Tibial nerve (tissue), 4 donors: ENCODE measurements at regions not wholly inside any gene's neighbourhood (a gene's known extent, or its start where the extent isn't known, plus 50 kb on each side); places are given as distances from the start of the nearest gene placed in this dataset.

ENCODE experiments used
- EP300 ChIP-seq, 2 donors: sonication (generic); formaldehyde crosslinking; IDR thresholded peaks; one replicate each; pipeline ENCODE4 v1.6.1; 2017; ENCODE audit warnings: antibody characterized with exemption in 2 of 2, mild to moderate bottlenecking in 1 of 2
- TF ChIP-seq, protein P1 (sequence below), 5 experiments: fragments of 200-600 bp in 3 of 5; fragments of 450-650 bp in 2 of 5; sonication (generic) in 3 of 5; IDR thresholded peaks; one replicate each; pipeline ENCODE4 v1.5.1; 2016 to 2019; ENCODE audit warnings: antibody characterized with exemption in 5 of 5, mild to moderate bottlenecking in 3 of 5, moderate library complexity in 2 of 5

GRCh38 chr3:15948388-15948787 is 150.6 kb upstream of the ANKRD28 start:
- TF ChIP-seq, protein P1, sequence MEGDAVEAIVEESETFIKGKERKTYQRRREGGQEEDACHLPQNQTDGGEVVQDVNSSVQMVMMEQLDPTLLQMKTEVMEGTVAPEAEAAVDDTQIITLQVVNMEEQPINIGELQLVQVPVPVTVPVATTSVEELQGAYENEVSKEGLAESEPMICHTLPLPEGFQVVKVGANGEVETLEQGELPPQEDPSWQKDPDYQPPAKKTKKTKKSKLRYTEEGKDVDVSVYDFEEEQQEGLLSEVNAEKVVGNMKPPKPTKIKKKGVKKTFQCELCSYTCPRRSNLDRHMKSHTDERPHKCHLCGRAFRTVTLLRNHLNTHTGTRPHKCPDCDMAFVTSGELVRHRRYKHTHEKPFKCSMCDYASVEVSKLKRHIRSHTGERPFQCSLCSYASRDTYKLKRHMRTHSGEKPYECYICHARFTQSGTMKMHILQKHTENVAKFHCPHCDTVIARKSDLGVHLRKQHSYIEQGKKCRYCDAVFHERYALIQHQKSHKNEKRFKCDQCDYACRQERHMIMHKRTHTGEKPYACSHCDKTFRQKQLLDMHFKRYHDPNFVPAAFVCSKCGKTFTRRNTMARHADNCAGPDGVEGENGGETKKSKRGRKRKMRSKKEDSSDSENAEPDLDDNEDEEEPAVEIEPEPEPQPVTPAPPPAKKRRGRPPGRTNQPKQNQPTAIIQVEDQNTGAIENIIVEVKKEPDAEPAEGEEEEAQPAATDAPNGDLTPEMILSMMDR (IDR thresholded peaks at IDR 0.05): no peak
- TF ChIP-seq EP300 (IDR thresholded peaks at IDR 0.05): no peak
